Tibial artery (tissue), 4 donors: ENCODE measurements at regions not wholly inside any gene's neighbourhood (a gene's known extent, or its start where the extent isn't known, plus 50 kb on each side); places are given as distances from the start of the nearest gene placed in this dataset.

Experiments
- DNase-seq, 2 donors: peaks; one replicate each; pipeline ENCODE4 v3.0.0-alpha.2; 2019
- H3K27ac ChIP-seq, 2 donors: fragments of 200-600 bp; sonication (generic) in 1 of 2; 1 replicate in 1 of 2; 2 replicates in 1 of 2; pipeline ENCODE4 v1.5.1; 2018 to 2019; ENCODE audit warnings: mild to moderate bottlenecking in 1 of 2
- H3K27me3 ChIP-seq, 2 donors: fragments of 200-600 bp; sonication (generic) in 1 of 2; one replicate each; pipeline versions ENCODE4 v1.5.1 to v1.6.0; 2016 to 2019
- H3K36me3 ChIP-seq, 3 donors: fragments of 200-600 bp; sonication (generic) in 2 of 3; one replicate each; pipeline ENCODE4 v1.5.1; 2016 to 2019; ENCODE audit warnings: mild to moderate bottlenecking in 2 of 3
- H3K4me1 ChIP-seq, 4 donors: fragments of 200-600 bp; sonication (generic) in 2 of 4; 1 replicate in 3 of 4; 2 replicates in 1 of 4; pipeline ENCODE4 v1.5.1; 2016 to 2019
- H3K4me3 ChIP-seq, 2 donors: fragments of 200-600 bp; sonication (generic) in 1 of 2; 1 replicate in 1 of 2; 2 replicates in 1 of 2; pipeline ENCODE4 v1.5.1; 2018 to 2019; ENCODE audit warnings: mild to moderate bottlenecking in 2 of 2
- H3K9me3 ChIP-seq, 3 donors: fragments of 200-600 bp; sonication (generic) in 1 of 3; one replicate each; pipeline ENCODE4 v1.5.1; 2016 to 2019
- intact Hi-C: fragments of 100-400 bp; cut with DNase I; formaldehyde crosslinking; loops from one replicate; pipeline ENCODE4 v1.15.0; 2023; ENCODE audit warnings: low total_unique reads
- TF ChIP-seq, protein P1 (sequence below), 2 experiments: fragments of 200-600 bp in 1 of 2; fragments of 450-650 bp in 1 of 2; IDR thresholded peaks; one replicate each; pipeline ENCODE4 v1.5.1; 2017 to 2019; ENCODE audit warnings: antibody characterized with exemption in 2 of 2, mild to moderate bottlenecking in 1 of 2, moderate library complexity in 1 of 2

DNA sequence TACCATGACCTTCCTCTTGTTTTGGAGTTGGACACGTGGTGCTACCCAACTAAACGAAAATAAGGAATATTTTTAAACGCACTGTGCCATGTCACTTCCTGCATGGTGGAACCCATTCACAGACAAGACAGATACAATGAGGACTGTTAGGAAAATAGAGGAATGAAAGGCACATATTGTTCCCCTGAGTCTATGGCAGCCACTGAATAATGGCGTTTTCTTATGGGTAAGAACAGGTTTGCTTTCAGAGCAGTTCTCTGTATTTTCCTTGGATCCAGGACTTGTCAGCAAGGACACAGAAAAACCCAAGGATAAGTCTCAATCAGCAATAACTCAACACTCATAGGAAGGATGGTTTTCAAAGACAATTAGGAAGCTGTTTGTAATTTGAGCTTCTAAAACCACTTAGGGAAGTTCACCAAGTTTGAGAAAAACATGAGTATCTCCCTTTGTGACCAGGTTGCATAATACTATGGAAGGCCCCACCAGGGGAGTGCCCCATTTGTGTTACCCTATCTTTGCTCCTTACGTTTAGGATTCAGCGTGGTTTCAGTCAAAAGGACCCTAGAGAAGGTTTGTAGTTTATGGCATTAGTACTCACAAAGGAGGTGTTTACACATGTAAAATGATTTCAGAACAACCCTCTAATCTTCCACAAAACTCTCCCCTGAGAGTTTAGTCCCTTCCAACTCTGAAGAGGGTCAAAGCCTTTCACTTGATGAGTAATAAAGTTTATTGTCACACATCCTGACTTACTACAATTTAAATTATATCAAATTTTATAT lies 487.2 kb upstream of the ATP11B start:
- no peaks in the 10 kb centered on the region for H3K4me1 ChIP-seq
- no peak overlapping the region for H3K27ac ChIP-seq
- H3K27me3 ChIP-seq = no peaks in the 10 kb centered on the region
- no peak overlapping the region for H3K4me3 ChIP-seq
- no peaks in the 10 kb centered on the region for H3K36me3 ChIP-seq
- TF ChIP-seq, protein P1, sequence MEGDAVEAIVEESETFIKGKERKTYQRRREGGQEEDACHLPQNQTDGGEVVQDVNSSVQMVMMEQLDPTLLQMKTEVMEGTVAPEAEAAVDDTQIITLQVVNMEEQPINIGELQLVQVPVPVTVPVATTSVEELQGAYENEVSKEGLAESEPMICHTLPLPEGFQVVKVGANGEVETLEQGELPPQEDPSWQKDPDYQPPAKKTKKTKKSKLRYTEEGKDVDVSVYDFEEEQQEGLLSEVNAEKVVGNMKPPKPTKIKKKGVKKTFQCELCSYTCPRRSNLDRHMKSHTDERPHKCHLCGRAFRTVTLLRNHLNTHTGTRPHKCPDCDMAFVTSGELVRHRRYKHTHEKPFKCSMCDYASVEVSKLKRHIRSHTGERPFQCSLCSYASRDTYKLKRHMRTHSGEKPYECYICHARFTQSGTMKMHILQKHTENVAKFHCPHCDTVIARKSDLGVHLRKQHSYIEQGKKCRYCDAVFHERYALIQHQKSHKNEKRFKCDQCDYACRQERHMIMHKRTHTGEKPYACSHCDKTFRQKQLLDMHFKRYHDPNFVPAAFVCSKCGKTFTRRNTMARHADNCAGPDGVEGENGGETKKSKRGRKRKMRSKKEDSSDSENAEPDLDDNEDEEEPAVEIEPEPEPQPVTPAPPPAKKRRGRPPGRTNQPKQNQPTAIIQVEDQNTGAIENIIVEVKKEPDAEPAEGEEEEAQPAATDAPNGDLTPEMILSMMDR (IDR thresholded peaks at IDR 0.05) = no peak
- no peak for DNase-seq
- intact Hi-C loops = no loop called here
- no peaks in the 10 kb centered on the region for H3K9me3 ChIP-seq

- Histone ChIP-seq H3K4me1 (no peaks in the 10 kb centered on the region), H3K4me3 (no peak overlapping the region), H3K9me3 (no peaks in the 10 kb centered on the region), H3K36me3 (no peaks in the 10 kb centered on the region), H3K27me3 (no peaks in the 10 kb centered on the region), H3K27ac (no peak overlapping the region)
- intact Hi-C loops = no loop called here
- TF ChIP-seq, protein P1 (IDR thresholded peaks at IDR 0.05) = no peak
- no peak for DNase-seq
Measured at GRCh38 chr3:182308328-182308727, 485.0 kb upstream of the ATP11B start.

DNA sequence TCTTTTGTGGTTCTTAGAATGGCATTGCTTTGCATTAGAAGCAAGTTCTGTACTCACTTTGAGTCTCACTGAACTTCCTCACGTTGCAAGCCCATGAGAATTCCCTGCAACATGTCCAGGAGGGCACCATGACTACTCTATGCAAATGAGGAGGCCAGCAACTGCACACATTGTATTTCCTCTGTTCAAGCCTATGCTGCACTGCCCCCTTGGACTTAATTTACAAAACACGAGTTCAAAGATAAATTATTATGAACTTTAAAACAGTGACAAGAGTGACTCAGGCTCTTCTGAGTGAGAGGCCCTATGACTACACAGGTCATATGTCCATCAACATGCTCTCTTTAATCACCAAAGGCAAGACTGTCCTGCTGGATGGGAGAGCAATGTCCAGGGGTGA lies 484.2 kb upstream of the ATP11B start:
- Histone ChIP-seq H3K4me1 (no peaks in the 10 kb centered on the region), H3K27me3 (no peaks in the 10 kb centered on the region), H3K27ac (no peak overlapping the region), H3K4me3 (no peak overlapping the region), H3K9me3 (no peaks in the 10 kb centered on the region), H3K36me3 (no peaks in the 10 kb centered on the region)
- TF ChIP-seq, protein P1 (IDR thresholded peaks at IDR 0.05) = no peak
- no peak for DNase-seq
- intact Hi-C loops = no loop called here

DNA sequence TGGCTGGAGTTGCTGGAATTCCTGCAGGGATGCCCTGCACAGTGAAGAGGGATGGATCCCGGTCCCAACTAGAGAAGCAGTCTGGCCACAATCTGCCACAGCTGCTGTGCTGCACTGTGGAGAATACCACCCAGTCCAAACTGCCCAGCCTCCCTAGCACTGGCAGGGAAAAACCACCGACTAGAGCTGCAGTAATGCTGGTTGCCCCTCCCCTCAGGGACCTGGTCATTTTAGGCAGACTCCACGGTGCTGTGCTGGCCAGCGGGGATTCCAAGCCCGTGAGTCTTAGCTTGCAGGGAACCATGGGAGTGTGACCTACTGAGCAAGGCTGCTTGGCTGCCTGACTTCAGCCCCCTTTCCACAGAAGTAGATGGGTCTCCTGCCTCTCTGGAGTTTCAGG lies 478.0 kb upstream of the ATP11B start:
- intact Hi-C loops = no loop called here
- TF ChIP-seq, protein P1 (IDR thresholded peaks at IDR 0.05) = no peak
- Histone ChIP-seq H3K36me3 (no peaks in the 10 kb centered on the region), H3K27ac (no peak overlapping the region), H3K9me3 (peaks cover 0 to 11% (median 0%) of the 10 kb centered on the region in 3 donors), H3K4me3 (no peak overlapping the region), H3K27me3 (no peaks in the 10 kb centered on the region), H3K4me1 (no peaks in the 10 kb centered on the region)
- DNase-seq = no peak

DNA sequence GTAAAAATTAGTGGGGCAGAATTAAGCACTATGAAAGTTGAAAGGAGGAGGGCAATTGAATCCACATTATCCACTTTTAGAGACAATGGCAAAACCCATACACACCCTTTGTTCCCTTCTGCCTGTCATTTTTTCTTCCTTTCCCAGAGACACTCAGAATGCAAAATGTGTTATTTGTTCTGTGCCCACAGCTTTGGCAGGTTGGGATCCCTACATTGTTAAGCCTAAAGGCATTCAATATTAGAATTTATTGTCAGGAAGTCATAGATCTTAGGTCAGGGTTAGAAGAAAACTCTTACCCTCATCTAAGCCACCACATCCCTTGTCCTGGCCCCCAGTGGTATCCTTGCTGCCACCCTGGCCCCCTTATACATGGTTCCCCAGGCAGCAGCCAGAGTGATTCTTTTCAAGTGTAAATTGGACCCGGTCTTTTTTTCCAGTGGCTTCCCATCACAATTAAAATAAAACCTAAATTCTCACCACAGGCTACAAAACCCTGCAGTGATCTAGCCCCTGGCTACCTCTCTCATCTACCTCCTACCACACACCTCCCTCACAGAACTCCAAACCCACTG lies 470.1 kb upstream of the ATP11B start:
- H3K27me3 ChIP-seq = no peaks in the 10 kb centered on the region

More for the DNA sequence above, 470.1 kb upstream of the ATP11B start:
- no peak overlapping the region for H3K4me3 ChIP-seq
- no peak overlapping the region for H3K27ac ChIP-seq
- TF ChIP-seq, protein P1 (IDR thresholded peaks at IDR 0.05) = no peak
- H3K36me3 ChIP-seq = no peaks in the 10 kb centered on the region
- H3K4me1 ChIP-seq = no peaks in the 10 kb centered on the region
- H3K9me3 ChIP-seq = no peaks in the 10 kb centered on the region
- intact Hi-C loops = no loop called here
- no peak for DNase-seq
